ENCODE measurements at regions not wholly inside any gene's neighbourhood (a gene's known extent, or its start where the extent isn't known, plus 50 kb on each side); places are given as distances from the start of the nearest gene placed in this dataset.

DNA sequence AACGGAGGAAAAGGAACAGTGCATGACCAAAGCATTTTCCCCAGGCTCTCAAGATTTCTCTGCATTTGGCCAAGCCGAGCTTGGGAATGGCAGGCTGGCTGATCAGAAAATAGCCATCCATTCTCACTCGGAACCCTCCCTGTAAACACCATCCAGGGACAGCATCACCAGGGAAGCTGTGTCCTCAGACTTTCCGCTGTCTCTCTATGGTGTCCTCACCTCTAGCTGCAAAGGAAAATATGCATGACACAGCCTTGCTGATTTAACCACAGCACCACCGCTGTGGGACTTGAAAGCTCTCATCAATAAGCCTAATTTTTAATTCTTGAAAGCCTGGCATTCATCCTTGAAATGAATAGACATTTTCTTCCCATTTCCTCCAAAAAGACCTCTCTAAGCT, 311.7 kb downstream of the EIPR1 start:
- H3K27me3 ChIP-seq (replicated peaks in 1 of 4; ENCODE audit: control insufficient read depth in 3 of 4, extremely low read depth in 1 of 4, insufficient read depth in 3 of 4, low read length in 3 of 4): no peaks in the 10 kb centered on the region
- no peaks in the 10 kb centered on the region; the same call in 1 of the 2 replicates for H3K79me1 ChIP-seq (ENCODE audit: low read depth, low read length)
- no peak overlapping the region for H4K91ac ChIP-seq (replicated peaks; ENCODE audit: insufficient read length, low read length)
- no peaks in the 10 kb centered on the region for H3K36me3 ChIP-seq (ENCODE audit: control insufficient read depth in 2 of 4, insufficient read depth in 4 of 4, low read length in 3 of 4)
- no peak overlapping the region for H2BK20ac ChIP-seq (ENCODE audit: low read length)
- H4K5ac ChIP-seq (ENCODE audit: insufficient read length, low read depth, low read length): no peak overlapping the region
- H3K14ac ChIP-seq (ENCODE audit: insufficient read length): no peak overlapping the region
- no peaks in the 10 kb centered on the region for H3K9me3 ChIP-seq (ENCODE audit: insufficient read depth in 2 of 2, low read depth in 1 of 2, low read length in 1 of 2)
- H3K27ac ChIP-seq (ENCODE audit: low read depth, low read length): no peak overlapping the region
- no peak overlapping the region for H2BK15ac ChIP-seq (ENCODE audit: low read length)
- H2AFZ ChIP-seq (ENCODE audit: low read length): no peak overlapping the region
- H3K18ac ChIP-seq (ENCODE audit: extremely low read depth, low read length): no peak overlapping the region
- no peak overlapping the region for H2BK5ac ChIP-seq (ENCODE audit: low read depth, low read length)
- H3K9ac ChIP-seq (replicated peaks in 1 of 4; ENCODE audit: extremely low read depth in 1 of 4, low read depth in 3 of 4, low read length in 3 of 4): no peak overlapping the region
- CTCF ChIA-PET (ENCODE audit: partially characterized antibody): interaction anchor here (0.7 to 1.1 kb wide), 3 partner anchors 66 to 196 kb away, joined by 3 to 4 read pairs (median 3); no protein-coding TSS in a partner anchor
- H3K79me2 ChIP-seq (ENCODE audit: control insufficient read depth in 1 of 2, insufficient read depth in 2 of 2, low read length in 2 of 2): no peaks in the 10 kb centered on the region
- POLR2A ChIA-PET (ENCODE audit: partially characterized antibody): no interaction called here
- WGBS, 2 experiments (ENCODE audit: extremely low coverage in 1 of 2, insufficient coverage in 1 of 2, insufficient read length in 1 of 2, insufficient replicate concordance in 2 of 2, low coverage in 1 of 2, low lambda C conversion rate in 2 of 2, missing lambda C conversion rate in 1 of 2): 59% methylated on average over 5 of the region's 5 CpGs; no CpG with 5 or more reads in 1 of the 2 experiments
- no peak for FAIRE-seq
- no peak overlapping the region for H2BK12ac ChIP-seq (ENCODE audit: low read depth, low read length)
- H3K4me3 ChIP-seq (ENCODE audit: extremely low read depth in 1 of 4, insufficient read depth in 2 of 4, low read depth in 3 of 4, low read length in 4 of 4): no peak overlapping the region
- peaks cover 0 to 7% (median 0%) of the 10 kb centered on the region in 4 experiments; a peak in 1 of 7 replicates for H3K4me1 ChIP-seq (replicated peaks in 1 of 4; ENCODE audit: control insufficient read depth in 3 of 4, insufficient read depth in 4 of 4, low read length in 3 of 4)
- no peaks in the 10 kb centered on the region for H4K20me1 ChIP-seq (replicated peaks in 1 of 2; ENCODE audit: control insufficient read depth in 1 of 2, insufficient read depth in 2 of 2, low read length in 2 of 2)
- H3K4ac ChIP-seq (replicated peaks; ENCODE audit: insufficient read length, low read depth, low read length): no peak overlapping the region
- no peak overlapping the region for H3K4me2 ChIP-seq (ENCODE audit: insufficient read depth in 1 of 2, low read depth in 2 of 2, low read length in 2 of 2)
- H4K8ac ChIP-seq (ENCODE audit: extremely low read depth, insufficient read depth, low read length): no peak overlapping the region
- no peak overlapping the region for H2BK120ac ChIP-seq (replicated peaks; ENCODE audit: low read depth, low read length)
- no peaks in the 10 kb centered on the region for H3K23me2 ChIP-seq (ENCODE audit: low read depth, low read length)
- no peak overlapping the region for H3K56ac ChIP-seq (replicated peaks; ENCODE audit: insufficient read length, low read depth, low read length)
- H3K23ac ChIP-seq (ENCODE audit: insufficient read length): no peak overlapping the region
- H2AK5ac ChIP-seq (ENCODE audit: low read depth, low read length): no peak overlapping the region
- DNase-seq (ENCODE audit: low read depth in 1 of 2, low spot score in 2 of 2): no peak
- TF ChIP-seq TEAD4 (IDR thresholded peaks at IDR 0.05; ENCODE audit: low read depth, low read length) (no peak), RAD21 (IDR thresholded peaks at IDR 0.05 in 1 of 2, conservative IDR thresholded peaks at IDR 0.05 in 1 of 2; ENCODE audit: low read depth in 2 of 2, low read length in 2 of 2) (no peak)
- TF ChIP-seq, protein P1, sequence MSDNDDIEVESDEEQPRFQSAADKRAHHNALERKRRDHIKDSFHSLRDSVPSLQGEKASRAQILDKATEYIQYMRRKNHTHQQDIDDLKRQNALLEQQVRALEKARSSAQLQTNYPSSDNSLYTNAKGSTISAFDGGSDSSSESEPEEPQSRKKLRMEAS (IDR thresholded peaks at IDR 0.05): no peak

Data from H1 (cell line).